ENCODE measurements at regions not wholly inside any gene's neighbourhood (a gene's known extent, or its start where the extent isn't known, plus 50 kb on each side); places are given as distances from the start of the nearest gene placed in this dataset.

DNA sequence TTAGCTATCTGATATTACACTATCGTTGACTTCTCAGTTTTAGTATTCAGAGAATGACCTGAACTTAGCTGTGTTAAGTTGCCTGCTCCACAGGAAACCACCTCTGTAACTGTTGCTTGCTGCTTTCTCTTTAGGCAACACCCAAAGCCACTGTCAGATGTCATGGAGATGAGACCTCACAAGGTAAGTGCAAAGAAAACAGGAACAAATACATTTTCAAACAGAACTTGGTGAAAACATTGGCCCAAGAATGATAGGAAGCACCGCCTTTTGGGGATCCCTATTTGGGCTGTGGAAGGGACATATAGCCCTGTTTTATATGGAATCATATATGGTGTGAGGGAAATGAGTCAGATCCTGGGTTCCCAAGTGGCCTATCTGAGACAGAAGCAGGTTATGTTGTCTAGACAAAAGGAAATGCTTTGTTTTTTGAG lies 143.4 kb downstream of the UBE2E3 start:
- TF ChIP-seq, protein P1, sequence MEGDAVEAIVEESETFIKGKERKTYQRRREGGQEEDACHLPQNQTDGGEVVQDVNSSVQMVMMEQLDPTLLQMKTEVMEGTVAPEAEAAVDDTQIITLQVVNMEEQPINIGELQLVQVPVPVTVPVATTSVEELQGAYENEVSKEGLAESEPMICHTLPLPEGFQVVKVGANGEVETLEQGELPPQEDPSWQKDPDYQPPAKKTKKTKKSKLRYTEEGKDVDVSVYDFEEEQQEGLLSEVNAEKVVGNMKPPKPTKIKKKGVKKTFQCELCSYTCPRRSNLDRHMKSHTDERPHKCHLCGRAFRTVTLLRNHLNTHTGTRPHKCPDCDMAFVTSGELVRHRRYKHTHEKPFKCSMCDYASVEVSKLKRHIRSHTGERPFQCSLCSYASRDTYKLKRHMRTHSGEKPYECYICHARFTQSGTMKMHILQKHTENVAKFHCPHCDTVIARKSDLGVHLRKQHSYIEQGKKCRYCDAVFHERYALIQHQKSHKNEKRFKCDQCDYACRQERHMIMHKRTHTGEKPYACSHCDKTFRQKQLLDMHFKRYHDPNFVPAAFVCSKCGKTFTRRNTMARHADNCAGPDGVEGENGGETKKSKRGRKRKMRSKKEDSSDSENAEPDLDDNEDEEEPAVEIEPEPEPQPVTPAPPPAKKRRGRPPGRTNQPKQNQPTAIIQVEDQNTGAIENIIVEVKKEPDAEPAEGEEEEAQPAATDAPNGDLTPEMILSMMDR (conservative IDR thresholded peaks at IDR 0.05; ENCODE audit: low read depth, low read length): no peak
- TF ChIP-seq SMC3 (IDR thresholded peaks at IDR 0.05; ENCODE audit: low read depth, low read length) (no peak), CHD1 (IDR thresholded peaks at IDR 0.05; ENCODE audit: low read depth, low read length) (no peak)
- TF ChIP-seq, protein P2, sequence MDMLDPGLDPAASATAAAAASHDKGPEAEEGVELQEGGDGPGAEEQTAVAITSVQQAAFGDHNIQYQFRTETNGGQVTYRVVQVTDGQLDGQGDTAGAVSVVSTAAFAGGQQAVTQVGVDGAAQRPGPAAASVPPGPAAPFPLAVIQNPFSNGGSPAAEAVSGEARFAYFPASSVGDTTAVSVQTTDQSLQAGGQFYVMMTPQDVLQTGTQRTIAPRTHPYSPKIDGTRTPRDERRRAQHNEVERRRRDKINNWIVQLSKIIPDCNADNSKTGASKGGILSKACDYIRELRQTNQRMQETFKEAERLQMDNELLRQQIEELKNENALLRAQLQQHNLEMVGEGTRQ (IDR thresholded peaks at IDR 0.05; ENCODE audit: low read depth, low read length): no peak
